Body of pancreas (tissue), 4 donors: ENCODE measurements at regions not wholly inside any gene's neighbourhood (a gene's known extent, or its start where the extent isn't known, plus 50 kb on each side); places are given as distances from the start of the nearest gene placed in this dataset.

Source experiments
- ATAC-seq: fragments of 150-250 bp; one replicate; pipeline ENCODE4 v1.9.1; 2016
- DNase-seq, 4 donors: peaks; one replicate each; pipeline ENCODE4 v3.0.0-alpha.2; 2019
- H3K27ac ChIP-seq, 4 donors: fragments of 200-600 bp; sonication (generic); 1 replicate in 3 of 4; 2 replicates in 1 of 4; pipeline versions ENCODE4 v1.5.1 to v1.6.1; 2016 to 2019; ENCODE audit warnings: mild to moderate bottlenecking in 1 of 4, mixed read lengths in 1 of 4, moderate library complexity in 1 of 4
- H3K27me3 ChIP-seq, 2 donors: fragments of 200-600 bp; sonication (generic); one replicate each; pipeline ENCODE4 v1.6.0; 2016; ENCODE audit warnings: mild to moderate bottlenecking in 1 of 2
- H3K36me3 ChIP-seq, 2 donors: fragments of 200-600 bp; sonication (generic); replicated peaks in 1 of 2; 2 replicates each; pipeline ENCODE4 v1.5.1; 2016; ENCODE audit warnings: low read depth in 2 of 2; ENCODE audit not compliant: insufficient read depth in 1 of 2
- H3K4me1 ChIP-seq: fragments of 200-600 bp; sonication (generic); one replicate; pipeline ENCODE4 v1.6.0; 2016
- H3K4me3 ChIP-seq, 2 donors: fragments of 200-600 bp; sonication (generic); 1 replicate in 1 of 2; 2 replicates in 1 of 2; pipeline ENCODE4 v1.5.1; 2016 to 2019
- H3K9me3 ChIP-seq, 3 donors: fragments of 200-600 bp; sonication (generic); 1 replicate in 2 of 3; 2 replicates in 1 of 3; pipeline ENCODE4 v1.5.1; 2016
- CTCF ChIP-seq, 7 experiments: fragments of 450-650 bp in 4 of 7; fragments of 200-600 bp in 3 of 7; sonication (generic) in 3 of 7; IDR thresholded peaks; one replicate each; pipeline ENCODE4 v1.5.1; 2016 to 2019; ENCODE audit warnings: antibody characterized with exemption in 7 of 7
- POLR2A ChIP-seq, 3 donors: fragments of 450-650 bp; IDR thresholded peaks; one replicate each; pipeline ENCODE4 v1.6.1; 2016; ENCODE audit warnings: antibody characterized with exemption in 3 of 3, mild to moderate bottlenecking in 2 of 3
- WGBS, 2 donors: methylation state at CpG; one replicate each; pipeline ENCODE4 v1.1.5; 2017; 5-methylcytosine and 5-hydroxymethylcytosine counted together
- intact Hi-C: fragments of 100-400 bp; cut with DNase I; formaldehyde crosslinking; loops from one replicate; pipeline ENCODE4 v1.15.1; 2023

DNA sequence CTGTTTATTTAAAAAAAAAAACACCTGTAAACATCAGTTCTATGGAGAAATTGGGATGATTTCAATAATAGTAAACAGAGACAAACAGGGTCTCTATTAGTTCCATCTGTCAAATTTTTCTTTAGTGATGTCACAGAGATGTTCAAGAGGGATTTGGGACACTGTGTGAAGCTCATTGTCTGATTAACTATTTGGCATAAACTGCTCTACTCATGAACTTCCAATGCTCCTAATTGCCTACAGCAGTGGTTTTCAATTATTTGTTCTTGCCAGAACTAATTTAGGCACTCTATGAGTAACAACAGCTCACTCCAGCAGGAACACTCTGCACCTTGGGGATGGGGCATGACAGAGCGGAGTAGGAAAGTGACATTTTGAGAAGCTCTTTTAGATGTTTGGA, 250.1 kb upstream of the PRKD1 start:
- Histone ChIP-seq H3K4me3 (no peak overlapping the region), H3K9me3 (no peaks in the 10 kb centered on the region), H3K4me1 (no peaks in the 10 kb centered on the region), H3K36me3 (no peaks in the 10 kb centered on the region), H3K27ac (no peak overlapping the region), H3K27me3 (no peaks in the 10 kb centered on the region)
- WGBS, 2 donors, result 86 to 100% methylated on average over 1 of the region's 1 CpG
- no peak for TF ChIP-seq POLR2A (IDR thresholded peaks at IDR 0.05)
- TF ChIP-seq CTCF (IDR thresholded peaks at IDR 0.05), result no peak
- intact Hi-C loops, result no loop called here
- ATAC-seq (no peak), DNase-seq (no peak)

GRCh38 chr14:30179381-30180130, 251.9 kb upstream of the PRKD1 start:
- no peak for ATAC-seq
- no peaks in the 10 kb centered on the region for H3K4me1 ChIP-seq
- 72 to 77% methylated on average over 4 of the region's 4 CpGs for WGBS, 2 donors

GRCh38 chr14:30180219-30180618, 252.6 kb upstream of the PRKD1 start:
- 63 to 73% methylated on average over 2 of the region's 2 CpGs for WGBS, 2 donors
- Histone ChIP-seq H3K27ac (no peak overlapping the region), H3K9me3 (no peaks in the 10 kb centered on the region), H3K27me3 (no peaks in the 10 kb centered on the region), H3K4me3 (no peak overlapping the region), H3K4me1 (no peaks in the 10 kb centered on the region), H3K36me3 (no peaks in the 10 kb centered on the region)
- DNase-seq (no peak), ATAC-seq (no peak)
- intact Hi-C loops, result no loop called here
- TF ChIP-seq CTCF (IDR thresholded peaks at IDR 0.05) (no peak), POLR2A (IDR thresholded peaks at IDR 0.05) (no peak)

More at GRCh38 chr14:30179381-30180130, 251.9 kb upstream of the PRKD1 start:
- TF ChIP-seq CTCF (IDR thresholded peaks at IDR 0.05) (no peak), POLR2A (IDR thresholded peaks at IDR 0.05) (no peak)
- Histone ChIP-seq H3K27ac (no peak overlapping the region), H3K9me3 (no peaks in the 10 kb centered on the region), H3K4me3 (no peak overlapping the region), H3K27me3 (no peaks in the 10 kb centered on the region), H3K36me3 (no peaks in the 10 kb centered on the region)
- intact Hi-C loops, result no loop called here
- DNase-seq, result no peak

GRCh38 chr14:30185832-30186231, 258.2 kb upstream of the PRKD1 start:
- no peak for TF ChIP-seq POLR2A (IDR thresholded peaks at IDR 0.05)
- TF ChIP-seq CTCF (IDR thresholded peaks at IDR 0.05), result no peak

More at GRCh38 chr14:30185832-30186231, 258.2 kb upstream of the PRKD1 start:
- ATAC-seq (no peak), DNase-seq (no peak)
- no peak overlapping the region for H3K4me3 ChIP-seq
- no peaks in the 10 kb centered on the region for H3K27me3 ChIP-seq
- no peaks in the 10 kb centered on the region for H3K4me1 ChIP-seq
- intact Hi-C loops, result no loop called here
- no peaks in the 10 kb centered on the region for H3K36me3 ChIP-seq
- H3K9me3 ChIP-seq, result no peaks in the 10 kb centered on the region
- no peak overlapping the region for H3K27ac ChIP-seq
